ENCODE measurements at regions not wholly inside any gene's neighbourhood (a gene's known extent, or its start where the extent isn't known, plus 50 kb on each side); places are given as distances from the start of the nearest gene placed in this dataset.

- TF ChIP-seq CTCF (conservative IDR thresholded peaks at IDR 0.05) (no peak), ZFX (IDR thresholded peaks at IDR 0.05) (no peak)
Observed at GRCh38 chr4:124025000-124025399, 628.4 kb downstream of the SPRY1 start.
